Activated CD8-positive, alpha-beta memory T cell treated with anti-CD3 and anti-CD28 coated beads for 1 hour (primary cell): ENCODE measurements at regions not wholly inside any gene's neighbourhood (a gene's known extent, or its start where the extent isn't known, plus 50 kb on each side); places are given as distances from the start of the nearest gene placed in this dataset.
"Not testable (repeated sequence)": the region's sequence is repeated elsewhere in the genome, so short reads cannot be mapped to it uniquely, and the experiment has no call there.

ENCODE experiments used
- DNase-seq, 2 donors: peaks; one replicate each; pipeline ENCODE4 v3.0.0-alpha.2; 2020; ENCODE audit warnings: low read depth in 1 of 2; ENCODE audit errors: extremely low read depth in 1 of 2

- DNase-seq = no peak
Measured at GRCh38 chr10:109114579-109114978, 808.7 kb downstream of the XPNPEP1 start.

- no peak for DNase-seq
Measured at GRCh38 chr10:109106604-109107003, 816.7 kb downstream of the XPNPEP1 start.

DNA sequence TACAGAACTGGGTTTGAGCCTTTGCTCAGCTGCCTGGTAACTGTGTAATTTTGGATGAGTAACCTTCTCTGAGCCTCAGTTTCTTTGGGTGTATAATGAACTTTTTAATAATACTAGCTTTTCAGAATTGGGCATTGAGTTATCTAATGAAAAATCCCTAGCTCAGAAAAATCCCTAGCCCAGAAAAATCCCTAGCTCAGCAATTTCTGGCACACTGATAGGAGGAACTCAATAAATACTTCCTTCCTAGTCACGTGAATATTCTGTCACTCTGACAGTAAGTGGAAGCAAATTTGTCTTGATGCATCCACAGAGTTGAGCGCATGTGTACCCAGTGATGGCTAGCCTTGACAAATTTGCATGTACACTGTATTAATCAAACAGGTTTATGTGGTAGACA lies 817.6 kb downstream of the XPNPEP1 start:
- no peak for DNase-seq

- DNase-seq = no peak
Measured at GRCh38 chr10:109104806-109105205, 818.5 kb downstream of the XPNPEP1 start.

GRCh38 chr10:109103278-109103677 lies 820.0 kb downstream of the XPNPEP1 start:
- DNase-seq = no peak

DNA sequence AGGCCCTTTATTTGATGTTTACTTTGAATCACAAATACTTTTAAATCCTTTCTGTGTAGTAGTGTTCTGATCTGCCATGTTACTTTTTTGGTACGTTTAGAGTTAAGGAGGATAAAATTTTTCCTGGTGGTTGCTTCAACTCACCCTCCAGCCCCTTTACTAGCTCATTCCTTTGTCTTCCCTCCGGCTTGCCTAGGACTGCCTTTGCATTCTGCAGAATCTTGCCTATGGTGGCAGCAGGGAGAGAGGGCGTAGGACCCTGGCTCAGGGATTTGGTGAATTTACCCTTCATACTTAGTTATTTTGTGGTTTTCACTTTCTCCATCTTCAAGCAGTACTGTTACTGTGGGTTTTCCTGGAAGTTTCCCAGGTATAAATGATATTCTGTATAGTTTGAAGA lies 833.5 kb downstream of the XPNPEP1 start:
- no peak for DNase-seq

GRCh38 chr10:109071539-109071938 lies 851.8 kb downstream of the XPNPEP1 start:
- no peak for DNase-seq

GRCh38 chr10:109070492-109070891 lies 852.8 kb downstream of the XPNPEP1 start:
- no peak for DNase-seq

GRCh38 chr10:109067031-109067430 lies 856.3 kb downstream of the XPNPEP1 start:
- no peak for DNase-seq

DNA sequence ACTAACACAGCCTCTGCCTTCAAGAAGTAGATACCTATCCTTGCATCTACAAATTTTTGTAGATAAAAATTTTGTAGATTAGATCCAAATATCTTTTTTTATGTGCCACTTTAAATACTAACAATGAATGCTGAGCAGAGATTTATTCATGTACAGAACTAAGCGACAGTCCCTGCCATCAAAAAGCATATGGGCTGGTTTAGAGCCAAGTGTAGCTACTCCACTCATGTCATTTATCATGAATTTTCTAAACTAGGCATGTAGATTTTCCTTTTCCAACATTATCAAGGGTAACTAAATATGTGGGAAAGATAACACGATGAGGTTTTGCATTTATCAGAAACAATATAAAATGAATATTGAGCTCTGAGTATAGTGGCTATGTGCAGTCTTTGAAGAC lies 857.5 kb downstream of the XPNPEP1 start:
- DNase-seq = no peak

GRCh38 chr10:109062371-109062770 lies 860.9 kb downstream of the XPNPEP1 start:
- no peak for DNase-seq

GRCh38 chr10:109055243-109055642 lies 868.1 kb downstream of the XPNPEP1 start:
- DNase-seq = no peak

DNA sequence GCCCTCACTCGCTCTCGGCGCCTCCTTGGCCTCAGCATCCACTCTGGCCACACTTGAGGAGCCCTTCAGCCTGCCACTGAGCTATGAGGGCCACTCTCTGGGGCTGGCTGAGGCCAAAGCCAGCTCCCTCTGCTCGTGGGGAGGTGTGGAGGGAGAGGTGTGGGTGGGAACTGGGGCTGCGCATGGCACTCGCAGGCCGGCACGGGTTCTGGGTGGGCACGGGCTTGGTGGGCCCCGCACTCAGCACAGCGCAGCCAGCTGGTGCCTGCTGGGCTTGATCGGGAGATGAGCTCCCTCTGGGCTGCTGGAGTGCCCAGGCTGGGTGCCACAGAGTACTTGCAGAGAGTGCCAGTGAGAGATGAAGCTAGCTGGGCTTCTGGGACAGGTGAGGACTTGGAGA lies 875.5 kb downstream of the XPNPEP1 start:
- DNase-seq = no peak

- not testable (repeated sequence) for DNase-seq
Measured at GRCh38 chr10:109046427-109046826, 876.9 kb downstream of the XPNPEP1 start.

DNA sequence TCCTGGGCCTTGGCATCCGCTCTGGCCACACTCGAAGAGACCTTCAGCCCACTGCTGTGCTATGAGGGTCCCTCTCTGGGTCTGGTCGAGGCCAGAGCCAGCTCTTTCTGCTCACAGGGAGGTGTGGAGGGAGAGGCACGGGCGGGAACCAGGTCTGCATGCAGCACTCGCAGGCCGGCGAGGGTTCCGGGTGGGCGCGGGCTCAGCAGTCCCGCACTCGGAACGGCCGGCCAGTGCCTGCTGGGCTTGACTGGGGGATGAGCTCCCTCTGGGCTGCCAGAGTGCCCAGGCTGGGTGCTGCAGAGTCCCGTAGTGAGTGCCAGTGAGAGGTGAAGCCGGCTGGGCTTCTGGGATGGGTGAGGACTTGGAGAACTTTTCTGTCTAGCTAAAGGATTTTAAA lies 882.7 kb downstream of the XPNPEP1 start:
- DNase-seq = no peak

- no peak for DNase-seq
Measured at GRCh38 chr10:109037978-109038377, 885.3 kb downstream of the XPNPEP1 start.

- no peak for DNase-seq
Measured at GRCh38 chr10:109030581-109031210, 892.6 kb downstream of the XPNPEP1 start.

DNA sequence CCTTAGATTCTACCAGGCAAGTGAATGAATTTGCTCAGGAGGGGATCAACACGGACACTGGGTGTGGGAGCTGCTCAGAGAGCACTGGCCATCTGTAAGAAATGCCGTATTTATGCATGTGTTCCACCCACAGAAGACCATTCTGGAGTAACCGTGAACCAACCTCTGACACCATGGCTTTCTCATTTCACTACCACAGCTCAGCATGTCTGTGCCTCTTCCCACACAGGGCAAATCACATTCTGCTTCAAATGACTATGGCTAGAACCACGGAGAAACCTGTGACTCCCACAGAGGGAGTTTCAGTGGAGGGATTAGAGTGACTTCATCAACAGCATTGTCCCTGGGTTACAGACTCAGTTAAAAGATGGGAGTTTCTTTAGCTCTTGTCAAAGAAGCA lies 893.4 kb downstream of the XPNPEP1 start:
- DNase-seq = no peak

DNA sequence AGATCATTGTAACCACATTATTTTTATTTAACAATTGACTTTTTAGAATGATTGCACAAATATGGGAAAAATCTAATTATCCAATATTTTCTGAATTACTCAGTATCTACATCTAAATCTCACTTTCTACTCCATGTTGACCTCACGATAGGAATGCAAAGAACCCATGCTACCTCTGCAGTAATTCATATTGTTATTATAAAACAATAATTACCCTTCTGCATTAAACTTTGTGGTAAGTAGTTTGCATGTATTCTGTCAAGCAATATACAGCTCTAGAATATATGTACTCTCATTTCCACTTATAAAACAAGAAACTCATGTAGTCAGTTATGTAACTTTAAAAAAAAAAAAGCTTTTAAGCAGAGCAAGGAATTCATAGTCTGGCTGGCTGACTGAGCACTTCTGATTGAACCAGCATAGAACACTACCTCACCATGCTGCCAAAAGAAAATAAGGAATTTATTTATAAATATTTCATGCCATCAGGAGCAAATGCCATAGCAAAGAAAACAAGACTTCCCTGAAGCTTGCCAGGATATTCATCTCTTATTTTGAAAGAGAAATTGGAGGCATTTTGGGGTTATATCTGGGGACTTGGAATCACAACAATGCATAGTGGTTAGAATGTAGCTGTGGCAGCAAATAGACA lies 895.7 kb downstream of the XPNPEP1 start:
- no peak for DNase-seq

GRCh38 chr10:109025172-109025571 lies 898.1 kb downstream of the XPNPEP1 start:
- DNase-seq = no peak

GRCh38 chr10:109022417-109023049 lies 900.8 kb downstream of the XPNPEP1 start:
- DNase-seq = no peak

DNA sequence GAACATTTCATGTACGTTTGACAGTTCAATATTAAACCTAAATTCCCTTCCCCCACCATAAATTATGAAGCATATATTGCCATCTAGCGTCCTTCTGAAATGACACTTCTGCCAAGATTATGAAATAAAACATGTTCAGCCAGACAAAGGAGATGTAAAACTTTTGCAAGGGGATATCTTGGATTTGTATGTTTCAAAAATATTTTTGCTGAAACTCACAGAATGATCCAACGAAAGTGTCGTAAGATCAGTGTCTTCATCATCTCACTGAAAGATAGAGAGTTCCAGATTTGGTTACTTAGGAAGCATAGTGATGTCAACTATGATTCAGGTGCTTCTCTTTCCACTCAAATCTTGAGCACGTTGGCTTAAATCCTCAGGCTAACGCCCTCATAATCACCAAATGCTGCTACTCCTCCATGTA lies 904.3 kb downstream of the XPNPEP1 start:
- no peak for DNase-seq
